RWPE1 (cell line): ENCODE measurements at regions not wholly inside any gene's neighbourhood (a gene's known extent, or its start where the extent isn't known, plus 50 kb on each side); places are given as distances from the start of the nearest gene placed in this dataset.
"Not testable (repeated sequence)": the region's sequence is repeated elsewhere in the genome, so short reads cannot be mapped to it uniquely, and the experiment has no call there.

Experiments used
- CTCF ChIA-PET: fragments of 350-600 bp; sonication (Branson Sonifier 250); formaldehyde crosslinking; extraction: SDS; loops from one replicate; lab custom pipeline; 2021; lab: Yijun Ruan, JAX
- POLR2A ChIA-PET: fragments of 400-600 bp; formaldehyde crosslinking; extraction: SDS; loops from one replicate; lab custom pipeline; 2020; ENCODE audit warnings: antibody characterized with exemption; ENCODE audit not compliant: low non-redundant PET; lab: Yijun Ruan, JAX
- DNase-seq: peaks from one replicate; pipeline ENCODE4 v3.0.0; 2012; ENCODE audit warnings: low spot score
- H3K27ac ChIP-seq: fragments of 450-650 bp; 2 replicates; pipeline ENCODE4 v1.5.1; 2017
- TF ChIP-seq, protein P1 (sequence below): fragments of 450-650 bp; conservative IDR thresholded peaks from 2 replicates; pipeline ENCODE4 v1.5.1; 2017; ENCODE audit warnings: low read depth, mild to moderate bottlenecking

DNA sequence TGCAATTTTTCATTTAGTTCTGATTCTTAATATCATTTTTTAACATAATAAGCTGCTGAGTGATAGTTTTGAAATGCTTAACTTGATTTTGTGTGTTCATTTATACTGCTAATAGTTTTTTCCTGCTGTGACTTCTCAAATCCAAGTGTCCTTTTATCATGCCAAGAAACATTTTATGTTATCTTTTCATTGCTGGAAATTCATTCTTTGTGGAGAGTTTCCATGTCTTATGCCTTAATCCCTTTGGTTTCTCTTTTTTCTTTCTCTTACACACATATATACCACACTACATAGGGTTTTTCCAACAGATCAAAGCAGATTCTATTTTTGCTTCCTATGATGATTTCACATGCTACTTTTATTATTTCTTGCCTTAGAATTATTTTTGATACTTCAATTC, 981.1 kb downstream of the SLC6A15 start:
- no peak overlapping the region for H3K27ac ChIP-seq
- no peak for DNase-seq
- ChIA-PET CTCF (no interaction called here), POLR2A (no interaction called here)
- TF ChIP-seq, protein P1, sequence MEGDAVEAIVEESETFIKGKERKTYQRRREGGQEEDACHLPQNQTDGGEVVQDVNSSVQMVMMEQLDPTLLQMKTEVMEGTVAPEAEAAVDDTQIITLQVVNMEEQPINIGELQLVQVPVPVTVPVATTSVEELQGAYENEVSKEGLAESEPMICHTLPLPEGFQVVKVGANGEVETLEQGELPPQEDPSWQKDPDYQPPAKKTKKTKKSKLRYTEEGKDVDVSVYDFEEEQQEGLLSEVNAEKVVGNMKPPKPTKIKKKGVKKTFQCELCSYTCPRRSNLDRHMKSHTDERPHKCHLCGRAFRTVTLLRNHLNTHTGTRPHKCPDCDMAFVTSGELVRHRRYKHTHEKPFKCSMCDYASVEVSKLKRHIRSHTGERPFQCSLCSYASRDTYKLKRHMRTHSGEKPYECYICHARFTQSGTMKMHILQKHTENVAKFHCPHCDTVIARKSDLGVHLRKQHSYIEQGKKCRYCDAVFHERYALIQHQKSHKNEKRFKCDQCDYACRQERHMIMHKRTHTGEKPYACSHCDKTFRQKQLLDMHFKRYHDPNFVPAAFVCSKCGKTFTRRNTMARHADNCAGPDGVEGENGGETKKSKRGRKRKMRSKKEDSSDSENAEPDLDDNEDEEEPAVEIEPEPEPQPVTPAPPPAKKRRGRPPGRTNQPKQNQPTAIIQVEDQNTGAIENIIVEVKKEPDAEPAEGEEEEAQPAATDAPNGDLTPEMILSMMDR = no peak

DNA sequence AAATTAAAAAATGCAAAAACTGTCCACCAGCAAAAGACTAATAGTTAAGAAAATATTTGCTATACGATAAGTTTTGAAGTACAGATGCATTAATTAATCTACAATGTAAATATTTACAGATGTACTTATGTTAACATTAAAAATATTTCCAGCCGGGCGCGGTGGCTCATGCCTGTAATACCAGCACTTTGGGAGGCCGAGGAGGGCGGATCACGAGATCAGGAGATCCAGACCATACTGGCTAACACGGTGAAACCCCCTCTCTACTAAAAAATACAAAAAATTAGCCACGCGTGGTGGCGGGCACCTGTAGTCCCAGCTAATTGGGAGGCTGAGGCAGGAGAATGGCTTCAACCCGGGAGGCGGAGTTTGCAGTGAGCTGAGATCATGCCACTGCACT, 982.8 kb downstream of the SLC6A15 start:
- H3K27ac ChIP-seq, DNase-seq, CTCF ChIA-PET, POLR2A ChIA-PET: not testable (repeated sequence)

DNA sequence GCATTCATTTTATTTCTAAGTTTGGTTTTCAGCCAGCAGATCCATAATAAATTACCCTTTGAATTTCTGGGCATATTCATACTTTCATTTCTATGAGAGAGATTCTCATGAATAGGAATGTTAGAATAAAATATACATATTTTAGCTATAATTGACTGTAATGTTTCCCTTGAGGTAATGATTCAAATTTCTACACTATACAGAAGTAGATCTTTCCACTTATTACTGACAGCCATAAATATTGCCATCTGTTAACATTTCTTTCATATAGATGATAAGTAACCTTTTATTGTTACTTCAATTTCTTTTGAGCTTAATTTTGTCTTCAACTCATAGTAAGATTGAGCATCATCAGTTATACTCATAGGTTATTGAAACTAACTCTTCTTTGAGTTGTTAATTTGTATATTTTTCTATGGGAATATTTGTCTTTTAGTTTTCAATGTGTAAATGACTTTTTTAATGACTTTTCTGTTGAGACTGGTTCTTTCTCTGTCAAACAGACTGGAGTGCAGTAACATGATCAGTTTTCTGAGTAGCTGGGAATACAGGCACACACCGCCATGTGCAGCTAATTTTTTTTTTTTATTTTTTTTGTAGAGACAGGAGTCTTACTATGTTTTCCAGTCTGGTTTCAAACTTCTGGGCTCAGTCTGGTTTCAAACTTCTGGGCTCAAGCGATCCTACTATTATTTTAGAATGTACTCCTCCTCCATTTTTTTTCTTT, 991.6 kb downstream of the SLC6A15 start:
- DNase-seq = no peak
- H3K27ac ChIP-seq = no peak overlapping the region
- POLR2A ChIA-PET = no interaction called here
- TF ChIP-seq, protein P1 = no peak
- CTCF ChIA-PET = no interaction called here

DNA sequence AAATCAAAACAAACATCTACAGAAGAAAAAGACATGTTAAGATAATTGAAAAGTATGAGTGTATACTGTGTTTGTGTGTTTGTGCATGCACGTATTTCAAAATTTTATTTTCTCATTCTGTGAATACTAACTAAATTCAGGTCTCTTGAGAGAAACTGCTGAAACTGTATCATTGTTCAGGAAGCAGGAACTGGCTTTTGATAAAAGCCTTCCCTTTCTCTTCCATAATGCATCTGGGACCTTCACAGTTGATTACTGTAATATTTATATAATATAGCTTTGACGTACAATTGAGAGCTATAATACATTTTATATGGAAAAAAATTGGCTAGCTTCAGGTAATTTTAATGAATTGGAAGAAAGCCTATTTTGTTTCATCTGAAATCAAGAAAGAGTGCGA, 993.5 kb downstream of the SLC6A15 start:
- TF ChIP-seq, protein P1 = no peak
- ChIA-PET POLR2A (no interaction called here), CTCF (no interaction called here)
- no peak overlapping the region for H3K27ac ChIP-seq
- DNase-seq = no peak

DNA sequence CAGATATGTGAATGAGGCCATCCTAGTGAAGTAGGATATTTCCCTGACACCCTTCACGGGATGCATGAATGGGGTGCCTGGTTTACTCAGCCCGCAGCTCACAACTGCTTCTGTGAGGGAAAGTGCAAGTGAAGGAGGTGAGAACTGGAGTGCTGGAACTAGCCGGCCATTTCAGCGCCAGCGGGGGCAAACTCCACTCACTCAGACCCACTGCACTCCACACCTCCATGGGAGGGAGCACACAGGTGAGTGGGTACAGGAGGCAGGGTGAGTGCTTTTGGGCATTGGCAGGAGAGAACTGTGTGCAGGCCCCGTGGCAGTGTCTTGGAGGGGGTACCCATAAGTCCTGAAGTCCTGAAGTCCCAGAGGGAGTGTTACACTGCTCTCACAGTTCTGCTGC, 1008.4 kb downstream of the SLC6A15 start:
- ChIA-PET POLR2A (no interaction called here), CTCF (no interaction called here)
- H3K27ac ChIP-seq = no peak overlapping the region
- TF ChIP-seq, protein P1 = no peak
- DNase-seq = no peak

DNA sequence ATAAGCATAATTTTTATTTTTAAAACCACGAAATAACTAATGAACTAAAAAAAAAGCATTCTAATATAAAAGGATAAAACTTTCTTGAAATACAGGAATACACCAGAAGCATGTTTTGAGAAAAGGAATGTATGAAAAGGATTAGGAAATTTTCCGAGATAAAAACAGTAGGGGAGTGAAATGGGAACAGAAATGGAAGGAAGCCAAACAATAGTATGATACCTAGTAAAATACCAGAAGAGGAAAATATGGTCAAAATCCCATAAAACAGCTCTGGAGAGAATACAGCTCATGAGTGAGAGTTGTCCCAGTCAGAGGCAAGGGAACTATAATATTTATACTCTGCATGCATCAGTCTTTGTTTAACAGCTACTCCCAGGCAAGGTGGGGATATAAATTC, 1016.2 kb downstream of the SLC6A15 start:
- DNase-seq = no peak
- TF ChIP-seq, protein P1 = no peak
- H3K27ac ChIP-seq = no peak overlapping the region
- CTCF ChIA-PET = no interaction called here
- POLR2A ChIA-PET = no interaction called here

DNA sequence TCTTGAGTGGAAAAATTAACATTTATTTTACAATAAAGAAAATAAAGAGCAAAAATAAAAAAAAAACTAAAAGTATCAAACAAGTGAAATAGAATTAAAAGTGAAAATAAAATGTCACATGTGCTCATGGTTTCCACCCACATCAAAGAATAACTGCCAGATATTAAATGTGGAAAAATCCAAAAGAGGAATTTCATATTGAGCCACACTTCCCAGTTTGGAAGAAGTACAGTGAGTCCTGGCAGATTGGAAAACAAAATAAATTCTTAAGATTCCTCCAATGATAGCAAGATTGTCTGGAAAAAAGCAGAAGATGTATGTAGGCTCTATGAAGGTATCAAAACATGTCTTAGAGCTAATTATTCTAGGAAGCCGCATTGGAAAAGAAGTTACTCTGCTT, 1019.5 kb downstream of the SLC6A15 start:
- POLR2A ChIA-PET = no interaction called here
- TF ChIP-seq, protein P1 = no peak
- no peak overlapping the region for H3K27ac ChIP-seq
- DNase-seq = no peak
- CTCF ChIA-PET = interaction anchor here (0.8 kb wide), 1 partner anchor 717 kb away, joined by 6 read pairs; no protein-coding TSS in a partner anchor
